ENCODE measurements at regions not wholly inside any gene's neighbourhood (a gene's known extent, or its start where the extent isn't known, plus 50 kb on each side); places are given as distances from the start of the nearest gene placed in this dataset.

- TF ChIP-seq CTCF (IDR thresholded peaks at IDR 0.05; ENCODE audit: borderline replicate concordance, extremely low read depth, low read length, poor library complexity, severe bottlenecking) (no peak), EZH2 (IDR thresholded peaks at IDR 0.05; ENCODE audit: borderline replicate concordance, low read depth, low read length, severe bottlenecking) (no peak)
These were observed 101.5 kb downstream of the KCTD15 start for GRCh38 chr19:33898062-33898677.
